Putamen (tissue), 1 donor: ENCODE measurements at regions not wholly inside any gene's neighbourhood (a gene's known extent, or its start where the extent isn't known, plus 50 kb on each side); places are given as distances from the start of the nearest gene placed in this dataset.

Source experiments
- DNase-seq: peaks from one replicate; pipeline ENCODE4 v3.0.0-alpha.2; 2016; ENCODE audit warnings: low spot score

DNA sequence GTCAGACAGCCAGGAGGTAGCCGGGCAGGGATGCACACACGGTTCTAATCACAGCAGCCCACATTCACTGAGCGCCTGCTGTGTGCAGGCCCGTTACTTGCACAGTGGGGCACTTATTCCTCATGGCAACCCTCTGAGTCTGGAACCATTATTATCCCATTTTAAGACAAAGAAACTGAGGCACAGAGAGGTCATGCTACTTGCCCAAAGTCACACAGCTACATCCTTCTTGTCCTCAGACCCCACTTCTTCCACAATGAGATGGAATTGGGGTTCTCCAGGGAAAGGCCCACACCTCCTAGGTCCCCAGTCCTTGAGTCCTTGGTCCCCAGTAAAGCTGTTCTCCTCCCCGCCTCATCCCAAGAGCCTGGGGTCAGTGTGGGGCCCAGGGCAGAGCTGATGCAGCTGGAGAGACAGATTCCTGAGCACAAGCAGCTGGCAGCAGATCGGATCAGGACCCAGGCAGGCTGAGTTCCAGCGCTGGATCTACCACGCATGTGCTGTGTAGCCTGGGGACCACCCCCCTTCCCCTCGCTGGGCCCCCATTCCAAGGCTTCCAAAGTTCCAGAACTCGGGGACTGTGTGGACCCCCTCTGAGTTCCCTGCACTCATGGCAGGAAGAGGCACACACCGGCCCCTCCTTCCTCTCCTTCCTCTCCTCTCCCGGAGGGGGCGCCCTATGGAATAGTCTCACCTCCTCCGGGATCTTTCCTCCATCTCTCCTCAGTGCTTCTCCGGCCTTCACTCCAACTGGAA is 393.4 kb downstream of the MATN1 start:
- no peak for DNase-seq

DNA sequence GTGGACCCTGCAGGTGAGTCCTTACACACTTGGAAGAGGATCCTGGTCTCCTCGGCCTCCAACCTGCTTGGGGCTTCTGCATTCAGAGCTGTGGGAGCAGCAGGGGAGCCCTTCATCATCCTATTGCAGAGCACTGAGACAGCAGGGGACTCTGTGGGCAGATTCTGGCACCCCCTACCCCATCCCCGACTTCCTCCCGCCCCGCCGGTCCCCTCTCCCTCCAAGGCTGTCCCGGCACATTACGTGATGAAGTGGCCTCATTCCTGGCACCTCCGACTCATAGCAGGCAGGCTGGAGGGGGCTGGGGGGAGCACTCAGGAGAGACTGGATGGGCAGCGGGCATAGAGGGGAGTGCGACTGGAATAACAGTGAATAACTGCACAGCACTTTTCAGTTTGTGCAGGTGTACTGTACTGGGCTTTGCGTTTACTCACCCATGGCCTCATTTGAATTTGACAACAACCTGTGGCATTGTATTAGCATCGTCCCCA is 394.1 kb downstream of the MATN1 start:
- no peak for DNase-seq

DNA sequence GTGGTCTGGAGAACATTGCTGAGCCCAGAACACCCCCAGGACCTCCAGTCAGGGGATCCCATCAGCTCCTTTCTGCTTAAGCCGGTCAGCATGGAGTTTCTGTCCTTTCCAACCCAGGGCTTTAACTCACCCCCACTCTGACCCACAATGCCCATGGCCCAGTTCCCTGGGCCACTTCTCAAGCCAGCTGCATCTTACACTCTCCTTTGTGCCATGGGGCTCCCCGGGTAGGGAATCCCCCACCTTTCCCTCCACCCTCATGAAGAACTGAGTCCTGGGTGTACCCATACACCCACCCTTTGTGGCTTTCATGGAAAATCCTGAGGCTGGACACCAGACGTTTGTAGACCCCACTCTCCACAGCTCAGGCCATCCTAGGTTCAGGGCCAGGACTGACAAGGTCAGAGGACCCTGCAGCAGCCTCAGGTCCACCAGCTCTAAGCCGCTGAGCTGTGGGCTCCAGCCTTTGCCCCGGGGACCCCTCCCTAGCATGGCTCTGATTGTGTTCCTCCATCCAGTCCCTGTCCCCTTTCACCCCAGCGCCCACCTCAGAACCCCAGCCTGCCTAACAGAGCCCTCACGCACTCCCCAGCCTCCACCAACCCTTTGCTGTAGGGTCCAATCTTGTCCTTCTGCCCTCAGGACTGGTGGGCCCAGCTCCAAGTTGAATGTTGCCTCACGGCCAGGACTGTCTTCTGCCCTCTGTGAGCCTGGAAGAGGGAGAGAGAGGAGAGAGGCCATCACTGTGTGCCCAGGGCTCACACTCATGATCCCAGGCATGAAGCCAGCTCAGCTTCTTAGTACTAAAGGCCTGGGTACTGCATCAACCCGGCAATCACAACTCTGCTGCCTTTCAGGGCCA is 394.8 kb downstream of the MATN1 start:
- no peak for DNase-seq

DNA sequence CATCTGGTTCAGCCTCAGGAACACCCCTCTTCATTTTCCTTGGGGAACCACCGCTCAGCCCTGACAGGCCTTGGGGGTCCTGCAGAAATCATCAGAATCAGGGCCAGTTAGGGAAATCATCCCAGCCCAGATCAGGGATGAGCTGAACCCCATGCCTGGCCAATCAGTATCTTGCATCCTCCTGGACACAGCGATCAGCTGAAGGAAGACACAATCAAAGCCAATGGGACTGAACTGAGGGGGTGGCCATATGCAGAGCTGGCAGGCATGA is 395.4 kb downstream of the MATN1 start:
- no peak for DNase-seq

DNA sequence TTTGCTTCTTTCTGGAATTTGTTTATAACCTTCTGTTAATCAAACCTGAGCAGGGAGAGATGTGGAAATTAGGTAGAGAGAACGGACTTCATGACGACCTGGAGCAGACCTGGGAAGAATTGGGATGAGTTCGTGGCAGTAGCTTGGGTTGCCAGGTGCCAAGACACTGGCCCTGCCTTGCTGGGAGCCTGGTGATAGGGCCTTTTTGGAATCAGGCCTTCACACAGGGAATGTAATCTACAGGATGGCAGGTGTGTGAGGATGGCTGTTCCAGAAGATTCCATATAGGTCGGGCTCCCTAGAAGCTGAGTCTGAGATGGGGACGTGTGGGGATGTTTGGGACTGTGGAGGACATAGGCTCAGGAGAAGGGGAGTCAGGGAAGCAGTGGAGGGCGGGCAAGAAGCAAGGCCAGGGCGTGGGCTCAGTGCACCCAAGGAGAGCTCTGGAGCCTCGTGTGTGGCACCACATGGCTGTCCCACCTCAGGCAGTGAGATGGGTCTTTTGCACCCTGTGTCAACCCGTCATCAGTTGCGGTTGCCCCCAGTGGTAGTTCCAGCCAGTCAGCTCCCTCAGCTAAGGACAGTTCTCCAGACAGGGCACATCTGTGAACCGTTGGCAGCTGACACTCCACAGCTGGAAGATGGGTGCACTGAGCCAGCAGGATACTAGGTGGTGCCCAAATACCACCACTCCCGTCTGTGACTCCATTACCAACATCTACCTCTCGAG is 395.9 kb downstream of the MATN1 start:
- no peak for DNase-seq

DNA sequence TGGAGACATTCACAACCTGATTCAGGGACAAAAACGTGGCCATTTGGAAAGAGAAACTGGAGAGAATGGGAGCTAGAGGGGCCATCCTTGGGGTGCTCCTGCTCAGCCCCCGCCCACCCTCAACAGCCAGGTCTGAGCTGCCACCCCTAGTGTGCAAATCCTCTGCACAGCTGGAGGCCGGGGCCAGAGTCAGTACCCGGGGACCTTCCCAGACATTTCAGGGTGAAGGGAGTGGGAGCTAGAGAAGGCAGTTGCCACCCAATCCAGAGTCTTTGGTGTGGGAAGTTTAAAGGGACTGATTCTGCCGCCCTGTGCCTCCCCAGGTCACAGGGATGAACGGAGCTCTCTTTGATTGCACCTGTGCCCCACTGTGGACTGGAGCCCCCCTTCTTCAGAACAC is 397.4 kb downstream of the MATN1 start:
- DNase-seq = no peak

DNA sequence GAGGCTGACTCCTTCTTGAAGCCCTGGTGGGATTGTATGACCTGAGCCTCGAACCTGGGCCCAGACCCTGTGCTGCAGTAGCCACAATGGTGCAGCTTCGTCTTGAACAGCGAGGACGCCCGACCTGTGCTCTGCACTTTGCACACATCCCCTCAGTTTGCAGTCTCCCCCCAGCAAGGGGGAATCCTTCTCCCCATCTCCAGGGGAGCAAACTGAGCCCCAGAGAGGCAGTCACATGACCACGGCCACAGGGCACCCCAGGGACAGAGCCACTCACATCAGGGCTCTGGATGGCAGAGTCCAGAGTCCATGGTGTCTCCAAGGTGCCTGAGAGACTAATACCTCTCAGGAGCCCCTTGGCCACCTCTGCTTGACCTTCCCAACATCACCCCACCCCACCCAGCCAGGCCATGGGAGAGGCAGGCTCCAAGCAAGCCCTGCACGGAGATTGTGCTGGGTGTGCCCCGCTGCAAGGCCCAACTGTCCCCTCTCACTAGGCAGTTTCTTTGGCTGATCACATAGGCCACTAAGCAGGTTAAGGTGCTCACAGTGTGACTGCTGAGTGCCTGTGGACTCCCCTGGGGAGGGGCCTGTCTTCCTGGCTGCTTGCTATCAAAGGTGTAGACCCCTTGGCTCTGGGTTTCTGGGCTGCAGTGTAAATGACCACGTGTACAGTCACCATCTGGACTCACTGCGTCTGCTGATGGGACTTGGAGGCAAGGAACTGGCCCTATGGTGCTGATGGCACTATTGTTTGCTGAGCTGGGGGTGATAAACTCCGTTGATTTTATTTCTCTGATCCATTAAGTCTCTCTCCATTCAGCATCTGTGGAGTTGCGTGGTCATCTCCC is 398.1 kb downstream of the MATN1 start:
- no peak for DNase-seq

DNA sequence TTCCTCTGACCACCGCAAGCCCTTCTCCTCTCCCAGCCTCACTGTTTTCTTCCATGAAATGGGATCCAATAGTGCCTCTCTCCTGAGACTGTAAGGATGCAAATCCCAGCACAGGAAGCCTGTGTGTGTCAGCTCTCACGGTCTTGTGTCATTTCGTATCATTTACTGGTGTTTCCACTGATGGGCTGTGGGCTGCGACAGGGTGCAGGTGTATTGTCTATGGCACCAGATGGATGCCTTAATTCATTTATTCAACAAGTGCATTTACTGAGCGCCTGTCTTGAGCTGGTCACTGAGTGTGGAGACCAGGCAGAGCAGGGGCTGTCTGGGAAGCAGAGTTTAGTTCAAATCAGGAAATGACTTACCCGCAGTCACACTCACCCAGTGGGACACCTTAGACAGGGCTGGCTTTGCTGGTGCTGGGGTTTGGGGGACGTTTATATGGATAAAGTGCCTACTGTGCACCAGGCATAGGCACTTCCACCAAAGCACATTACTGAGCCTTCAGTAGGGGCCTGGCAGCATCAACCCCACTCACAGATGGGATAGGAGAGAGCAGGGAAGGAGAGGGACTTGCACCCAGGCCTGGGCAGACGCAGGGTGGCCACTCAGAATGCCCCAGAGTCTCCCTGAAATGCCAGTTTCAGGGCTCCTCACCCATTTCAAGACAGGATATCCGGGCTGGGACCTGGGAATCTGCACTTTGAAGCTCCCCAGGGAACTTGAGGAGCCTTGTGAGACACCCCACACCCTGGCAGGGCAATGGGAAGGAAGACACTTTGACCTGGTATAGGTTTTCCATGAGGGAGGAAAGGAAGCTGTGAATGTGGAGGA is 398.9 kb downstream of the MATN1 start:
- no peak for DNase-seq

DNA sequence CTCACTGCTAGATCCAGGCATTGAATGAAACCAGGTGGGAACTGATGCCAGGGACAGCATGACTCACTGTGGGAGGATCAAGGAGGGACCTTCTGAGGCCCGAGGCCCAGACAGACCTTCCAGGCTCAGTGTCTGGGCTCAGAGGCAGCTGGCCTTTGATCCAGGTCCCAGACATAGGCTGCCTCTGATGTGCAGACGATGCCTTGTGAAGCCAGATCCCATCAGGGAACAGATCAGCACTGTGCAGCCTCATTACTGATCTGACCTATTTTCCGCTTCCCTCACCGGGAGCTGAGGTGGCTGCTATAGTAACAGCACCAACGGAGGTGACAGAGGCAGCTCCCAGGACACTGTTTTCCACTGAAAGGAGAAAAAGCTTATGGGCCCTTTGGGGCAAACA is 399.5 kb downstream of the MATN1 start:
- DNase-seq = peak; percentile 63

DNA sequence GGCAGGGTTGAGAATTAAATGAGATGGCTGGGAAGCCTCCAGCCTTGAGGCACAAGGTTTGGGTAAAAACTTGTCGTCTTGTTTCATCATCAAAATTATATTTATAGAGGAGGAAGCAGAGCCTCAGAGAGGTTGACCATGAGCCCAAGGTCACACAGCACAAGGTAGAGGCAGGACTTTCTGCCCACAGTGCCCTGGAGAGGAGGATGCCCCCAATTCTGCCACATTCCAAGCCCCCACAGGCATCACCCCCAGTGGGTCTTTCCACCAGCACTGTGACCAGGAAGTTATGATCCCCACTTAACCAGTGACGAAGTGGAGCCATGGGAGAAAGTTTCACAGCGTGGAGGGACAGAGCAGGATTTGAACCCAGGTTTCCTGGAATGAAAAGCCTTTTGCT is 400.0 kb downstream of the MATN1 start:
- no peak for DNase-seq

DNA sequence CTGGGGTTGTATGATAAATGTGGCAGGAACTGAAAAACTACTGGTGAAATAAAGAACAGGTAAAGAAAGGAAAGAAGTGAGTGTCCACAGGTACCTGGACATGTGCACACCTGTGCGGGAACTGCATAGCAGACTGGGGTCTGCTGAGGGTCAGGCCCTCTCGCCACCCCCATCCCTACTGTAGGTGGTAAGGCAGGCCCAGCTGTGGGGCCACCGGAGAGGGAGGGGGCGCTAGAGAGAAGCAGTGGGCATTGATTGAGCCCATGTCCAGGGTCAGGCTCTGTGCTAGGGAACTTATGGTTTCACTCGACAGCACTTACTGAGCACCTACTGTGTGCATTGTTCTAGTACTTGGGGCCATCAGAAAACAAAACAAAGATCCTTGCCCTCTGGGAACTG is 400.5 kb downstream of the MATN1 start:
- no peak for DNase-seq

DNA sequence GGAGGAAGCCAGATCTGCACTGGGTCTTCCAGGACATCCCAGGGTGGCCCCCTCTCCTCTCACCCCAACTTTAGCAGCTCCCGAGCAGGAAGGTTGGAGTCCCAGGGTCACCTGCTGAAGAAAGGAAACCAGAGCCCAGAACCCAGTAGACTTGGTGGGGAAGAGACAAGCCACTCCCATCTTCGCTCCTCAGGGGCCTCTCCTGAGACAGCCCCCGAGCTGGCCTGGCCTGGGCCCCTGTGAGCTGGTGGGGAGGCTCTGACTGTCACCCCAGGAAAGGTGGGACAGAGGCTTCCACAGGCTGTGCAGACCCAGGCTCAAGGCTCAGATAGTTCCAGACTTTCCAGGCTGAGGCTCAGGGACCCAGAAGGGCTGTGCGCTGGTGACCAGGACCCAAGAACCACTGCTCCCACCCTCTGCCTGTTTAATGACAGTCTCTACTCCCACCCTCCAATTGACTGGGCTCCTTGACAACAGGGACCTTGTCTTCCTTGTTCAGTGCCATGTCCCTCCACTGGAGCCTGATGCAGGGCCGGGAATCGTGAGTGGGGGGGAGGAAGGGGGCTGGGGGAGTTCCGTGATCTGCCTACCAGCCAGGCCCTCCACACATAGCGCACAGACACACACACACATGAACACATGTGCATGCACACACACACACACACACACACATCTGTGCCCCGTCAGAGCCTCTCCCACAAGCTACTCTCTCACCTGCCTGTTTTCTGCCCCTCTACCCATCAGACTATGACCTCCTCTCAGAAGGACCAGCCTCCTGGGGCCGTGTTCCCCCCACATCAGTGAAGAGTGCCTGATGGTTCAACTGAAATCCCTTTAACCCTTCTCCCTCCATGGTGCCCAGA is 401.2 kb downstream of the MATN1 start:
- DNase-seq = no peak

DNA sequence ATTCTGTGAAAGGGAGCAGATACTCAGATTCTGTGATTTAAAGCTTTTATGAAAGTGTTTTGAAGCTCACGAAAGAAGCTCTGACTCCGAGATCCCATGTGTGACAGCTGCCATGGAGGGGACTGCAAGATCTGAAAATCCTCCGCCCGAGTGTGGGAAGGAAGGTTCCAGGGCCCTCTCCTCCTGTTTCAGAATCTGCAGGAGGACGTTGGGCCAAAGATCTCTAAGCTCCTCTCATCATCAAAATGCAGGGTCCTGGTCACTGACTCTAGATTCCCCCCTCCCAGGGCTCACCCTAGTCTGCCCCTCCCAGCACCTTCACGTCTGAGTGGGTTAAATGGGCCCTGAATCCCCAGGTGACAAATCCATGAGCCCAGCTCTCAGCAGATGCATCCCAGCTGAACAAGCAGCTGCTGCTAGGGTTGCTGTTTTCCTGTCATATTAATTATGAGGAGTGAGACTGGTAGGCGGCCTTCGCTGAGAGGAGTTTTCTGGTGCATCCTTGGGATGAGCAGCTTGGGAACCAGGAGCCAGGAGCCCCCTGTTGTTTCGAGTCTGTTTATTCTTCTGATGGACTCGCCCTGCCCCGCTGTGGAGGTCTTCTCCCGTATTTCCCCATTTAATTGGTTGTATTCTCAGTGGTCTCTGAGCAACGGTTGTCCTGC is 402.0 kb downstream of the MATN1 start:
- DNase-seq = peak; percentile 15

DNA sequence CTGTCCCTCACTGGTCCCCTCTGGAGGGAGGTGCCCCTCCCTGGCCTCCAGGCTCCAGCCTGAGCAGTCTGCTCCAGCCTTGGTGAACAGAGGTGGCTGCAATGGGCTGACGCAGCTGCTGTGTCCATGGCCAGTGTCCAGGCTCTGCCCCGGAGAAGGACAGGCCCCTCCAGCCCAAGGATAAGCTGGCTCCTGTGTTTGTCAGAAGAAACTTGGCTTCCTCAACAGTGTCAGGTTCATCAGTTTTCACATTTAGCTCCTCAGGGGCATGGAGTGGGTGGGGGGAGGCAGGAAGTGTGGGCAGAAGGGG is 402.8 kb downstream of the MATN1 start:
- no peak for DNase-seq

DNA sequence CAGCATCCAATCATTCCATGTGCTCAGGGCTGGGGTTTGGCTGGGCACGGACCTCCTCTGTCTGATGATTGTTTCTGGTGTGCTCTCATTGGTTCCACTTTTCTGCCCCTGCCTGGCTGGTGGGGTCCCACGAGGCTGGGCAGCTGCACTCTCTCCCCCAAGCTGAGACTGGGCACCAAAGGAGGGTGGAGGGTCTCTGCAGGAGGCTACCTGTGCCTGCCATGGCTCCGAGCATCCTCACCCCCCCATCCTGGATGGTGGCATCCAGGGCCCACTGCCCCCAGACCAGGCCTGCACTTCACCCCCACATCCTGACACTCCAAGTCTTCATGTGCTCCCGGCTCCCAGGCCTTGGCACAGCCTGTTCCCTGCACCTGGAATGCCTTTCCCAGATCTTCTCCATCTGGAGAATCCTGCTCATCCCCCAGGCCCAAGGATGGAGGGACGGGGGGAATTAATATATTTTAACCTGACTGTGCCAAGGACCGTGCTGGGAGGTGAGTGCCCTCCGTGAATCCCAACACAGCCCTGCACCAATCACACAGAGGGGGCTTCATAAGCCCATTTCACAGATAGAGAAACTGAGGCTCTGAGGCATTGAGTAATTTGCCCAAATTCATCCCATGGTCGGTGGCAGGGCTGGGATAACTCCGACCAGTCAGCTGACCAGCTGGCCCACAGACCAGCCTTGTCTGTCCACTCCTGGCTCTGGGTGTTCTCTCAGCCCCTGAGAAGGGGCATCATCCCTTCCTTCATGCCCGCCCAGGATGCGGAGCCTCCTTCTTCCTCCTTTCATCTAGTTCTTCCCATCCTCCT is 403.4 kb downstream of the MATN1 start:
- no peak for DNase-seq

DNA sequence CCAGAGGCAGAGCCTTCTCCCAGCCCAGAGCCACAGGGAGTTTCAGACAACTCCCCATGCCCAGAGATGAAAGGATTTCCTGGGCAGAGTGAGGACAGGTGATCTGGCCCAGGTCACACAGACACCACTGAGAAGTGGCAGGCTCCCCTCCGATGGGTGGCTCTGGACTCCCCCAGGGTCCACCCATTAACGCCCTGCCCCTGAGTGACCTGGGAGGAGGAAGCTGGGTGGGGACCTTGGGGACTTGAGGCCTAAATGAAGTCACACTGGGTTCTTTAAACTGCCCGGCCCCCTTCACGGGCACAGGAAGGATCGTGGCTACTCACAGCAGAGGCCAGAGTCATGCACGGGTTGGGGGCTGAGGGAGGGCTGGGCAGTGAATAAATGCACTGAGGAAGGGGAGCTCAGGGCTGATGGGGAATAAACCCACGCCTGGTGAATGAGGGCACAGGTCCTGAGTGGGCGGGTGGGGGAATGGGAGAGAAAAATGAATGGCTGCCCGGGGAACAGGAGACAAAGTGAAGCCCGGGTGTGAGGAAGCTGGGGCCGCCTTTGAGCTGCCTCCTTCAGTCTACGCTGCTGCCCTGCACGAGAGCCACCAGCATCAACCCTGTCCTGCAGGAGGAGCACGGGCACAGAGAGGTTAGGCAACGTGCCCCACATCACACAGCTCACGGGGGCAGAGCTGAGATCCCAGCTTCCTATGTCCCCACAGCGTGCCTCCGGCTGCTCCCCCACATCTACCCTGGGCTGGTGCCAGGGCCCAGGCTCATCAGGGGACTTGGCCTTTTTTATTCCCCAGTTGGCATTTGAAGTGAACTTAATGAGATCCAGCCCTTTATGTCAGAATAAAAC is 404.3 kb downstream of the MATN1 start:
- no peak for DNase-seq

DNA sequence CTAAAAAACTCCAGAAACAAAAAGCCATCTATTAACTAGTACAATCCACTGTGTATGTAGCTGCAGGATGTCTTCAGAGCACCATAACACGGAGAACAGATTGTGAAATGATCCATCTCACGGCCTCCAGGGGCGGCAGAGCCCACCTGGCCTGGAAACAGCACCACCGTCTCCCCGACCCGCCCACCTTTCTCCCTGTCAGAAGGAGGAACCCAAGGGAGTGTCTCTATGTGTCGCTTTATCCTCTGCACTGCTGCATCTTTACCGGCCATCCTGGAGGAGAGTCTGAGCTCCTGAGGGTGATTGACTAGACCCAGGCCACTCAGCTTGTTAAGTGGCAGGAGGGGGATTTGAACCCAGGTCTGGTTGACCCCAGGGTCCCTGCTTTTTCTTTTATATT is 405.0 kb downstream of the MATN1 start:
- no peak for DNase-seq

DNA sequence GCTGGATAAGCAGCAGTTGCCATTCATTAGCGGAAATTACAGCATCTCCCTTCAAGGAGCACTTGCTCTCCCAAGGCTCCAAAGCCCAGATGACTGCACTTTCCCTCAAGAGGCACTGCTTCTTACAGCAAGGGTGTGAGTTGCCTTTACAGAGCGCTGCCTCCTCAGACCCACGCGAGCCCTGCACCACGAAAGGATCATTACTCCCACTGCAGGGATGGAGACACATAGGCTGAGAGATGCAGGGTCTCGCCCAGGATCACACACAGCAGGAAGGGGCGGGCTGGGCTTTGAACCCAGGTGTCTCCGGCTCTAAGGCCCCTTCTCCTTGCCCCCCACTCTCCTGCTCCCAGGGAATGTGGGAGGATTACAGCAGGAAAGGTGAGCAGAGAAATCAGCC is 405.5 kb downstream of the MATN1 start:
- peak; percentile 41 for DNase-seq
